GM18868 (cell line): ENCODE measurements at regions not wholly inside any gene's neighbourhood (a gene's known extent, or its start where the extent isn't known, plus 50 kb on each side); places are given as distances from the start of the nearest gene placed in this dataset.

Experiments used
- ATAC-seq: cut with Tn5 transposase; IDR thresholded peaks from one replicate; pipeline ENCODE4 v1.9.1; 2021; ENCODE audit warnings: mild to moderate bottlenecking, moderate library complexity; ENCODE audit not compliant: unreplicated experiment

DNA sequence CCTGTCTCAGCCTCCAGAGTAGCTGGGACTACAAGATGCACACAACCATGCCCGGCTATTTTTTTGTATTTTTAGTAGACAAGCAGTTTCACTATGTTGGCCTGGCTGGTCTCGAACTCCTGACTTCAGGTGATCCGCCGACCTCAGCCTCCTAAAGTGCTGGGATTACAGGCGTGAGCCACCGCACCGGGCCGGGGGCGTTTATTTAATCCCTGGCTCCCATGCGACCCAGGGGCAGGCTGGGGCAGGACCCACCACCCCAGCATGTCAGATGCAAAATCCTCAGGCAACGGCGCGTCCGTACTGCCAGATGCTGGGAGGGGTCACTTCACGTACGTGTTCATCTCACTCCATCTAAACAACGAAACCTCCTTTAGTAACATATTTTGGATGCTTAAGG is 518.7 kb upstream of the NOX3 start:
- no peak for ATAC-seq

DNA sequence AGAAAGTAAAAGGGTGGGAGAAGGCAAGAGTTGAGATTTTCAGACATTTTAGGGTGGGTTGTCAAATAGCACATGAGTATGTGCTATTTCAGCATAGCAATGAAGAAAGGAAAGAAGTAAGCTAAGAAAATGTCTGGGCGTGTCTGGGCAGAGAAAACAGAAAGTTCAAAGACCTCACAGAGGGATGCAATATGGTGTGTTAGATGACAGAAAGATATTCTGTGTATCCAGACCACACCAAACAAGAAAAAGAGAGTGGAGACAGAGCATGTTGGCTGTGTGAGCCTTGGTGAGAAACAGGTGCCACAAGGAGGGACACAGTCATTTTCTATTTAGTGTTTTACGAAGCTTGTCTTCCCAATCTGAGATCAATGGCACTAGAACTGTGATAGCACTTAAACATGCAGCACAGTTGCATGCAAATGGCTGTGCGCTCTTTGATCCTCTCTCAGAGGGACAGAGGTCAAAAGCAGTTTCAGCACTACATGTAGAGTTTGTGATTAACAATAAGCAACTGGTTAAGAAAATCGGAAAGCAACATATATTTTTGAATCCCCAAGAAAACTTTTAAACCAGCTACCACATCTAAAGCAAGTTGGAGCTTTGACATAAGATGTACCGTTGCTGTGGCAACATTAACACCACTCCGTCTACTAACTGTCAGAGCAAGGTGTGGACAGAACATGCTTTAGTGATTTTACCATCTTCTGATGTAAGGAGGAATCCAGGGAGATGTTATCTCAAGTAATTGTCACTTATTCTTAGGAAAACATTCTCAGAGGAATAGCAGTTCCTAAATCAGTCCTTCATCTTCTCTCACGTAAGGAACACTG is 515.5 kb upstream of the NOX3 start:
- no peak for ATAC-seq

DNA sequence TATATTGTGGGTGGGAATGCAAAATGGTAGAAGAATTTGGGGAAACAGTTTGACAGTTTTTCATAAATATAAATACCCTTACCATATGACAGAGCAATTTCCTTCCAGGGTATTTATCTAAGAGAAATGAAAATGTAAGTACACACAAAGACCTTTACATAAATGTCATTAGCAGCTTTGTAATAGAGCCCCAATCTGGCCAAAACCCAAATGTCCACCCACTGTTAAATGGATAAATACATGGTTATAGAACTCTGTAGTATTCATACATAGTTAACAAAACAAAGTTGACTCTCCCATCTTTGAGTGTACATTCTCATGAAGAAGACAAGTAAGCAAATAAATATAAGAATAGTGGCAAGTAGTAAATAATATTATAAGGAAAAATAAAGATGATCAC is 514.8 kb upstream of the NOX3 start:
- ATAC-seq, result no peak

DNA sequence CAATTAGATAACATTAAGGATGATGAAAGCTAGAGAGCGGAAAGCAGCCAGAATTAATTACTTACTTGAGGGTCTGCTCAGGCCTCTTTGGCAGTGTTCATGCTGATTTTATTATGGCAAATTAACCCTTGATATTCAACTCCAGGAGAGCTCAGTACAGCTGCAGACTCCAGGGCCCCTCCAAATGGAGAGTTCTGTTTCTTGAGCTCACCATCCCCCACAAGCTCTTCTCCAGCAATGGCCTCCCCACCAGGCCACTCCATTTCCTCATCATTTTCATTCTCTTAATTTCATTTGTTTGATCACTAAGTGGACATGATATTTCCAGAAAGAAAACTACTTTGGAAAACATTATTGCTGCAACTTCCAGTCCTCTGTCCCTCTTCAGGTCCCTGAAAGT is 513.3 kb upstream of the NOX3 start:
- ATAC-seq, result no peak

DNA sequence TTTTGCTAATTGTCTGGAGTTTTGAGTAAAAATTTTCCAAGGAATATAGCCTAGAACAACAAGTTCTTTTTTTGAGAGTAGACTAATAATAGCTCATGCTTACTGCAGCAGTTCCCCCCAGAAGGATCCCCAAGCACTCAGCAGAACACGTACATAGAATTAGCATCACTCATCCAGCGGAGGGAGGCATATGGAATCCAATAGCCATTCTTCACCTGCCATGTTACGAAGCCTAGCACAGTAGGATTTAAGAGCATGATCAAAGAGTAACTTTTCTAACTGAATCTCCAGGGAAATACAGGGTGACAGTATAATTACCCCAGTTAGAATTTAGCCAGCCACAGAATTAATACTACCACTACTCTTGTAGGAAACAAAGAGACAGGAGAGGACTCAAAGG is 511.7 kb upstream of the NOX3 start:
- ATAC-seq, result no peak

DNA sequence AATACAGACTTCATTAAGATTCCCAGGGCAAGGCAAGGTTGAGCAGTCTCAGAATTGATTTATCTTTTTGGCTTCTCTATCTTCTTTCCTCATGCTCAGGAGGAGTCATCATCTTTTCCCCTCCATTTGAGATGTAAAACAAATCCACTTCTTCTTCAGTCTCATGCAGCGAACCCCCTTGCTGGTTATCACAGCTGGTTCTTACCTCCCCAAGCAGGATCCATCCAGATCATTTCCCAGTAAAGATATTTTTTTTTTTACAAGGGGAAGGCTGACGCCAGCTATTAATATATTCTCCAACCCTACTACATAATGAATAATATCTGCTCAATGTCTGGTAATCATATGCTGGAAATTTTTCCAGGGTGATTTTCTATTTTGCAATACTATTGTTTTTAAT is 508.9 kb upstream of the NOX3 start:
- ATAC-seq, result no peak

DNA sequence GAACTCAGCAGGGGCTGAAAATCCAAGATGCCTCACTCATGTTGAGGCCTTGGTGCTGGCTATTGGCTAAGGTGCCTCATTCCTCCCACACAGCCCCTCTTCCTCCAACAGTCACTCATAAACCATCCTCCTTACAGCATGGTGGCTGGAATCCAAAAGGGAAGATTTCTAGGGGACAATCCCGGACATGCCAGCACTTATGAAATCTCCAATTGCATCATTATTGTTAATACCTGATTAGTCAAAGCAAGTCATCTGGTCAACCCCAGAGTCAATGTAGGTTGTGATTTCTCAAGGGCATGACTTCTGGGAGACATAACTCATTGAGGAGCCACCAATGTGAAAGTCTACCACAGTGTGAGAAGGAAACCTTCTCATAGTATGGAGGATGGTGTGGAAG is 506.6 kb upstream of the NOX3 start:
- no peak for ATAC-seq

DNA sequence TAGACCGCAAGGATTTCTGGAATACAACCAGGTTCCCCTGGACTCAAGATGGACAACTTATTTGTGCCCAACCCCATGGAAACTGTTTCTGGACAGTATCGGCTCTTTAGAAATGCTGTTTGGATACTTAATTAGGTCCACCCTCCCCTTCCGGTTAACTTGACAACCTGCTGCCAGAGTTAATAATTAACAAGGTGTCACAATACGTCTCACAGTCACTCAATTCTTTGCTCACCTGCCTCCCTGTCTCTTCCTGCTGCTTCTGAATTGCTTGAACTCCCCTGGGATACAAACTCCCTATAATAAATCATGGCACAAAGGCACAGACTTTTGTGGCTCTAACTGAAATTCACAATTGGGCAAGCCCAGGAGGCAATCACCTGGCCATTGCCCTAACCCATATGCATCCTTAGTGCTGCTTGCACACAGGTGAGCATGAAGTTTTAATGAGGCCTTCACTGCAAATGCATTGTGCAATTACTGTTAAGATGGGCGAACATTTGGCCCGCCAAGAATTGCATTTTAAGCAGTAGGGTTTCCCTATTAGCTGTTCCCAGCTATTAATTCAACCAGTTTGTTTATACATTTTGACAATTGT is 504.4 kb upstream of the NOX3 start:
- no peak for ATAC-seq

DNA sequence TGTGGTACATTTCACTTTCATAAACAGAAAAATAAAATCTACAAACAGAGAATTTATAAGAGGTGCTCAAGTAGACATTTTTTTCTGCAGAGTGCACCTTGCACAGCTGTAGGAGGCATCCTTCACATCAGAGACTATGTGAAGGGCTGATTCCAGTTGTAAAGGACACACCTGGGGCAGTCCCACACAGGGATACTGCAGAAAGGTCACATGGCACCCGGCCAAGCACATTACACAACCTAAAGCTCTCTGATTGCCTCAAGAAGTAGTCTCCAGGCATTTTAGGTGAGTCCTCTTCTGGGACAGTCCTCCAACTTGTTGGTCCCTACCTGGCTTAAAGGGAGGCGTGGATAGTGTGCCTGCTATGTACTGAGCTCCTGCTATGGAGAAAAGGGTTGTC is 502.9 kb upstream of the NOX3 start:
- ATAC-seq, result no peak

DNA sequence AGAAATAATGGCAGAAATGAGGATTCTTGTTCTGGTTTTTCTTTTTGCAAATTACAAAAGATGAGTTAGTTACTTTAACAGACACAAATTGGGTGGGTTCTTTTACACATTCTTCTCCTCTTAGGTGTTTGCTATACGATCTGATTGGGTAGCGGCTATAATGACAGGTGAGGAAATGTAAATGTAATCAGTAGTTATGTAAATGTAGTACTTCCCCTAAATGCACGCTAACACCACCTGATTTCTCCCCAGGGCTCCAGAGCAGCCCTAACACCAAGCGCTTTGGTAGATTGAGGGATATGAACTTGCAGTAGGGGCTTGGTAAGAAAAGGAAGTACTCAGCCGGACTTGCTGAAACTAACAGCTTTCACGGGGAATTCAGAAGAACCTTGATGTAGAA is 499.4 kb upstream of the NOX3 start:
- no peak for ATAC-seq

DNA sequence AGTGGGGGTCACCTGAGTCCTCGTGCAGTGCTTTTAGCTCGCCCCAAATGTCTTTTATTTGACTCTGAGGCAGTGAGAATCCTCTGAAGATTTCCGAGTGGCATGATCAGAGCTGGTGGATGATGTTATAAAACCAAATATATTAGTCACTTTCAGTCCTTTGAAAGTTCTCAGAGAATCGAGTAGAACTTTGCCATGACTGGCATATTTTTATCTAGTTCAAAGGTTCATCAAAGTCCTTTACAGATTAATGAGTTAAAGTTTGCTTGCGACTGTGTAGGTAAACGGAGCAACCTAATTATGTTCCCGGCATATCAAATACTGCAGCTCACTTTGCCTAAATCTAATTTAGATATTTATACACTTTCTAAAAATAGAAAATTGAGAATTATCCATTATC is 498.5 kb upstream of the NOX3 start:
- ATAC-seq, result no peak

DNA sequence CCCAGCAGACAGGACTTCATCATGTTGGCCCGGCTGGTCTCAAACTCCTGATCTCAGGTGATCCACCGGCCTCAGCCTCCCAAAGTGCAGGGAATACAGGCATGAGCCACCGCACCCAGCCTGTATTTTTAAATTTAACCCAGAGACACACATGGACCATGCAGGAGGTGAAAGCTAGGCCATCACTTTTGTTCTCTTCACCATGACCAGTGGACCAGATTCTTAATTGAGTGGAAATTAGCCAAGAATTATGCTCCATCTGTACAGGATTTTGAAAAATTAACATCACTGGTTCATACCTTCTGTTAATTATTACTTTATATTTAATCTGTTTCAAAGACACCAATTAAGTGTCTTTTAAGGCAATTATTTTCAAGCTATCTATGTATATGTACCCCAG is 493.6 kb upstream of the NOX3 start:
- no peak for ATAC-seq

DNA sequence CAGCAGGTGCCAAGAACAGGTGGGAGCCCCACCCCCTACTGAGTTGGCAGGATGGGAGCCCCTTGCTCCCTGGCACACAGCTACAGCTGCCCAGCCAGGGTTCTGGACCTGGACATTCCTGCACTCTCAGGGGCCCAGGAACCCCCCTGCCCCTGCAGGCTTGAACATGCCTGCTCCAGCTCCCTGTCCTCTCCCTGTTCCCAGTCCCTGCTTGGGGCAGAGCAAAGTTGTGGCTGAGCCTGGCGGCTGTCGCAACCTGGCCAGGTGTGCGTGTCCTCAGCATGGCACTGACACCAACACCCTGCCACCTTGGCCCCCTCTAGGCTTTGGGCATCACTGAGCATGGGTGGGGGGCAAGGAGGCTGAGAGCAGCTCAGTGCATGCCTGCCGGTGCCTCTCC is 491.2 kb upstream of the NOX3 start:
- no peak for ATAC-seq

DNA sequence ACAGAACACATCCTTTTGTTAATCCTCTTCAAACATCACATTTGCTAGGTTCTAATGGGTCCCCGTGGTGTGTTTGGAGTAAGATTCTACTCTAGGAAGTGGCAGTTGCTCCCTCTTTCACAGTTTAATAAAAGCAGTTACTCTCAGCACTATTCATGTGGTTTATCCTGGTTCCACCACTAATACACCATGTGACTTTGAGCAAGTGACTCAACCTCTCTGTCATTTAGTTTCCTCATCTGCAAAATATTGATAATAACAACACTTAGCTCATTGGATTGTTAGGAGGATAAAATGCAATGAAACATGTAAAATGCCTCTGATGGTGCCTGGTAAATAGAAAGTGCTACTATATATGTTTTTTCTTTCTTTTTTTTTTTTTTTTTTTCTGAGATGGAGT is 488.0 kb upstream of the NOX3 start:
- ATAC-seq, result no peak

DNA sequence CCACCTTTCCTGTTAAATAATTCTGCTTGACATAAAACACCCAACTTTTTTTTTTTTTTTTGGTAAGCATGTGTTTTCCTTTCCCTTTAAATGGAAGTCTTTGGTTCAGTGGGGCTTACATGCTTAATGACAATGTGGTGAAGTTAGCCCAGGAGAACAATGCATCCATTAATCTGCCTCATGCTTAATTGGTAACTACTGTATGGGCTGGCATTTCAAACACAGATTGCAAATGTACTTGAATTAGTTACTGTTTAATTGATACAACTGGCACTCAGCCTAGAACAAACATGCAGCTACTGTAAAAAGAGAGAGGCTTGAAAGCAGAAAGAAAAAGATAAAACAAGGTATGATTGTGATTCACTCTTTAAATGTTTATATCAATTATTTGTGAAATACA is 483.6 kb upstream of the NOX3 start:
- no peak for ATAC-seq

DNA sequence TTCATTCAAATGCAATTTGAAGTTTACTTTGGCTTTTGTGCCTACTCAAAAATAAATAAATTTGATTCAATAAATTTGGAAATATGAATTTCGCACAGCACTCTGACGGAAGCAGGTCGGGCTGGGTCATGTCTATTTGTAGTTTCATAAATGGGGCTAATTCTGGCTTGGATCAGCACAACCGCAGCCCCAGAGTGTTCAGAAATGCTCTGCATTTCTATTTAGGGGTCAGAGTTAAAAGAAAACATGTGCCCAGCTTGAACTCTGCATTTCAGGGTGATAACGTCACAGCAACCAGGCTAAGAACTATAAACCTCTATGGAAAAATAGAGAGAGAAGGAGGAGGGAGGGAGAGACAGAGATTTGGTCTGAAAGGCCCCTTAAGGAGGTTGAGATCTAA is 480.9 kb upstream of the NOX3 start:
- no peak for ATAC-seq

DNA sequence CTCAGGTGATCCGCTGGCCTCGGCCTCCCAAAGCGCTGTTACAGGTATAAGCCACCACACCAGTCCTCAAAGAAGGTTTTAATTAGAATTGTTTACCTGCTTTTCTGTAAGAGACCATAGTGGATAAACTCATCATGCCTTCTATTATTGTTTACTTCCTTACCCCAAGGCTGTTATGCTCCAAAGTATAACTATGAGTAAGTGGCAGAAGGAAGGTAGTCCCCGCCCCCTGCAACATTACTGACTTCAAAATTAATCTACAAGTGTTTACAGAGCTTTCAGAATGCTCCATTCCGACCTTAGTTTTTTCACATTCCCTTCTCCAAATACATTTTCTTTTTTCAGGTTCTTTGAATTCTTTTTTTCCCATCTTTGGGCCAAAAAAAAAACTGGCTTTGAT is 480.5 kb upstream of the NOX3 start:
- ATAC-seq, result no peak

DNA sequence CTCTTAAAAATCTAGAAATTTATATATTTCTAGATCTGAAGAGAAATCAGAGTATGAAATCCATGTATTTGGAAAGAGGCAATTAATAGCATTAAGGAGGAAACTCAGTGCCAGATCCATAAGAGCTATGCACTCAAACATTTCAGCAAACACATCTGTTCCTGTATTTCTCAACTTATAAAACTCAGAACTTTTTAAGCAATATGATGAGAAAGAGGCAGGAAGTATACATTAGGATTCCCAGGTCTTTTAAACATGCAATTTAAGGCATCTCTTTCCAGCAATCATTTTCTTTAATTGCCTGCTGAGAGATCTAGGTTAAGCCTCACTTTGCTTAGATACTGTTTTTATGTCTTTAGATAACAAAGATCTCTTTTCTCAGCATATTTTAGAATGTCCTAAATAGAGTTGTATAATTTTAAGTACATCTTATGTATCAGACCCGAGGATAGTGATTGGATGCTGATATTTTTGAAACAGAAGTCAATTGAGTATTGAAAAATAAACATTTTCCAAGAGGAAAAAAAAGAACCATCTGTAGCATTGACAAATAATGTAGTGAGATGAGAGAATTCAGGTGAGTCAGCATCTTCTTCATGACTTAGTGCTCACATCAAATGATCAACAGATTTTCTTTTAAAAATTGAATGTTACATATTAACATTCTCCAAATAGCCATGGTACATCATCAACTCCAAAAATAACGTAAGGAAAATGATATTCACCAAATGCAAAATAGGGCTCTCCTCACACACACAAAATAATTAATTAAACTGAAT is 461.4 kb upstream of the NOX3 start:
- ATAC-seq, result no peak

DNA sequence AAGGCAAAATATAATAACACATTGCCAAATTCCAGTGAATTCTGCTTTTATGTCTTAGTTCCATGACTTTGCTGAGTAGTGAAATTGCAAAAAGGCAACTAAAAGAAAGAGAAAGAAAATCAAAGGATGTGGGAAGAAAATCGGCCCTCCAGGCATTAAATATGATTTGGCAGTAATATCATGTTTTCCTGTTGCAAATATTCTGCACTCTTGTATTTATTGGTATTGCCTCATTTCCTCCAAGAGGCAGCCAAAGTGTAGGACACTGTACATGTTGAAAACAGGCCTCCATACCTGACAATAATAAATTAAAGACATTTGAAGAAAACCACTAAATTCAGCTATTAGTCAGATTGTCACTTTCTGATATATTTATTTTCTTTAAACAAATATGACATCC is 460.0 kb upstream of the NOX3 start:
- no peak for ATAC-seq

DNA sequence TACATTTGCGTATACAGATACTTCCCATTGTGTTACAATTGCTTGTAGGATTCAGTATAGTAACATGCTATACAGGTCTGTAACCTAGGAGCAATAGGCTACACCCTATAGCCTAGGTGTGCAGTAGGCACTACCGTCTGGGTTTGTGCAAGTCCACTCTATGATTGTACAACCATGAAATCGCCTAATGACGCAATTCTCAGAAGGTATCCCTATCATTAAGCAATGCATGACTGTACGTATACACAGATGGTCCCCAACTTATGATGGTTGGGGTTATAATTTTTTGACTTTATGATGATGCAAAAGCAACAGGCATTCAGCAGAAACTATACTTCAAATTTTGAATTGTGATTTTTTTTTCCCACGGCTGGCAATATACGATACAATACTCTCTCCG is 458.2 kb upstream of the NOX3 start:
- no peak for ATAC-seq

DNA sequence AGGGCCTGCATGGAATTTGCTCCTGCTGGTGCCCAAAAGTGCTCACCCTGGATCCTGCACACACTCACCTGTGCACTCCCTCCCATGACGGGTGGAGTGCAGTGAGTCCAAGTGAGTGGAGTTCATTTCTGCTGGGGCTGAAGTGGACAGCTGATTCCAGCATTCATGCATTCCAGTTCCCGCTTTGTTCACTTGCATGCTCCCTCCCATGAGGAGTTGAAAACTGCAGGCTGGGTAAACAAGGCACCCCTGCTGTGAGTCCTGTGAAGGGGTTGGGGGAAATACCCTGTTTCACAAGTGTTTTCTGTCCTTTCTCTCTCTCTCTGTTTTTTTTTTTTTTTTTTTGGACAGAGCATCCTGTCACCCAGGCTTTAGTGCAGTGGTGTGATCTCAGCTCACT is 454.1 kb upstream of the NOX3 start:
- no peak for ATAC-seq

DNA sequence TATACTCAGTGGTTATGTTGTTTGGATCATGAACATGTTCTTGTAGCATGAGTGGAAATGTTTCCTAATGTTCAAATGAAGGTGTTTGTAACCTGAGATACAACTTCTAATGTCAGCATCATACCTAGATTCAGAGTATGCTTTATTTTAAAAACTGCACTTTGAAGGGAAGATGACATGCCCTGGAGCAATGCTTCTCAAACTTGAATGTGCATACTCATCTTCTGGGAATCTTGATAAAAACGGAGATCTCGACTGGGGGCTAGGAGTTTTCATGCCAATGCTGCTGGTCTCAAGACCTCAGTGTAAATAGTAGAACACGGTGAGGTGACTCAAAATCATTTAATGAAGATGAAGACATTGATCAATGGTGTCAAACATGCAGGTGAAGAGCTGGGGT is 440.0 kb upstream of the NOX3 start:
- no peak for ATAC-seq
